Choroid plexus epithelial cell (primary cell): ENCODE measurements at regions not wholly inside any gene's neighbourhood (a gene's known extent, or its start where the extent isn't known, plus 50 kb on each side); places are given as distances from the start of the nearest gene placed in this dataset.

Source experiments
- DNase-seq: peaks from one replicate; pipeline ENCODE4 v3.0.0-alpha.2; 2010; ENCODE audit warnings: low read depth
- H3K4me3 ChIP-seq: 2 replicates; pipeline ENCODE4 v1.5.1; 2011; ENCODE audit warnings: low read depth, mild to moderate bottlenecking, control low read depth, low read length, moderate library complexity
- CTCF ChIP-seq: conservative IDR thresholded peaks from 2 replicates; pipeline ENCODE4 v1.5.1; 2011; ENCODE audit warnings: low read depth, mild to moderate bottlenecking, control low read depth, inconsistent platforms, low read length, moderate library complexity

GRCh38 chr3:64759811-64760210 lies 72.0 kb upstream of the ADAMTS9 start:
- DNase-seq = peak; percentile 93
- no peak for TF ChIP-seq CTCF
- no peak overlapping the region for H3K4me3 ChIP-seq

- no peak for TF ChIP-seq CTCF
- DNase-seq = no peak
Measured at GRCh38 chr3:64756398-64756986, 68.7 kb upstream of the ADAMTS9 start.

GRCh38 chr3:64748244-64748904 lies 60.6 kb upstream of the ADAMTS9 start:
- H3K4me3 ChIP-seq = no peak overlapping the region
- no peak for TF ChIP-seq CTCF
- no peak for DNase-seq

More at GRCh38 chr3:64756398-64756986, 68.7 kb upstream of the ADAMTS9 start:
- no peak overlapping the region for H3K4me3 ChIP-seq

- no peak overlapping the region for H3K4me3 ChIP-seq
- no peak for DNase-seq
- no peak for TF ChIP-seq CTCF
Measured at GRCh38 chr3:64747679-64748078, 59.9 kb upstream of the ADAMTS9 start.

GRCh38 chr3:64743887-64744243 lies 56.1 kb upstream of the ADAMTS9 start:
- H3K4me3 ChIP-seq = no peak overlapping the region
- TF ChIP-seq CTCF = no peak
- DNase-seq = no peak

- TF ChIP-seq CTCF = no peak
- H3K4me3 ChIP-seq = no peak overlapping the region
- no peak for DNase-seq
Measured at GRCh38 chr3:64743156-64743886, 55.5 kb upstream of the ADAMTS9 start.
